Putamen (tissue), 1 donor: ENCODE measurements at regions not wholly inside any gene's neighbourhood (a gene's known extent, or its start where the extent isn't known, plus 50 kb on each side); places are given as distances from the start of the nearest gene placed in this dataset.

Experiments used
- DNase-seq: peaks from one replicate; pipeline ENCODE4 v3.0.0-alpha.2; 2016; ENCODE audit warnings: low spot score

GRCh38 chr14:95466506-95466905 is 49.9 kb downstream of the SYNE3 start:
- no peak for DNase-seq

GRCh38 chr14:95465936-95466335 is 50.5 kb downstream of the SYNE3 start:
- DNase-seq = no peak

GRCh38 chr14:95465358-95465757 is 51.1 kb downstream of the SYNE3 start:
- no peak for DNase-seq

GRCh38 chr14:95464514-95464913 is 51.9 kb downstream of the SYNE3 start:
- no peak for DNase-seq

- DNase-seq = no peak
Observed at GRCh38 chr14:95464103-95464502, 52.3 kb downstream of the SYNE3 start.

- DNase-seq = no peak
Observed at GRCh38 chr14:95463171-95463901, 53.1 kb downstream of the SYNE3 start.

- DNase-seq = no peak
Observed at GRCh38 chr14:95462491-95462890, 54.0 kb downstream of the SYNE3 start.

GRCh38 chr14:95460647-95461478 is 55.6 kb downstream of the SYNE3 start:
- peak; percentile 84 for DNase-seq

GRCh38 chr14:95458906-95459305 is 57.5 kb downstream of the SYNE3 start:
- DNase-seq = no peak

- no peak for DNase-seq
Observed at GRCh38 chr14:95458459-95458858, 58.0 kb downstream of the SYNE3 start.

- DNase-seq = no peak
Observed at GRCh38 chr14:95456281-95456680, 60.2 kb downstream of the SYNE3 start.

GRCh38 chr14:95455246-95455645 is 61.2 kb downstream of the SYNE3 start:
- no peak for DNase-seq

GRCh38 chr14:95453713-95453980 is 62.8 kb downstream of the SYNE3 start:
- DNase-seq = no peak

- no peak for DNase-seq
Observed at GRCh38 chr14:95452893-95453712, 63.3 kb downstream of the SYNE3 start.

- no peak for DNase-seq
Observed at GRCh38 chr14:95452176-95452892, 64.1 kb downstream of the SYNE3 start.

- no peak for DNase-seq
Observed at GRCh38 chr14:95449131-95449530, 67.3 kb downstream of the SYNE3 start.

GRCh38 chr14:95446470-95446869 is 70.0 kb downstream of the SYNE3 start:
- no peak for DNase-seq

GRCh38 chr14:95445676-95446075 is 70.8 kb downstream of the SYNE3 start:
- DNase-seq = no peak

- no peak for DNase-seq
Observed at GRCh38 chr14:95445161-95445560, 71.3 kb downstream of the SYNE3 start.

- no peak for DNase-seq
Observed at GRCh38 chr14:95444132-95445129, 72.0 kb downstream of the SYNE3 start.

- peak; percentile 80 for DNase-seq
Observed at GRCh38 chr14:95442633-95443021, 73.8 kb downstream of the SYNE3 start.
